Renal pelvis (tissue), 1 donor: ENCODE measurements at regions not wholly inside any gene's neighbourhood (a gene's known extent, or its start where the extent isn't known, plus 50 kb on each side); places are given as distances from the start of the nearest gene placed in this dataset.

ENCODE experiments used
- DNase-seq: peaks from one replicate; pipeline ENCODE4 v3.0.0-alpha.2; 2013

DNA sequence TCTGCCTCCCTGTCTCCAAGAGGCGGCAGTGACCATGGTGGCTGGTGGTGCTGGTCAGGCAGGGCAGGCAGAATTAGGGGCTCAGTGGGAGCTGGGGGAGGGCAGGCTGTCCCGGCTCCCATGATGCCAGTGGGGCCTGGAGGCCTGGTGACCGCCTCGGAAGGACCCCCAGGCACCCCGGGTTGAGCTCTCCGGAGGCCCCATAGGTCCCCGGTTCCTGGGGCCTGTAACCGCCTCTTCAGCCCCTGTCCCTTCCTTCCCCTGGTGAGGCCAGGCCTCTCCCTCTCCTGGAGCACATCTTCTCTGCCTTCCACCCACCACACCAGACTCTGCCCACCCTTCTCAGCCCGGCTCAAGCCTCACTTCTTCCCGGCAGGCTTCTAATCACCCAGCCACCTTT lies 117.7 kb upstream of the GSC start:
- no peak for DNase-seq

GRCh38 chr14:94886931-94887330 lies 117.0 kb upstream of the GSC start:
- DNase-seq = no peak

GRCh38 chr14:94885481-94886155 lies 115.7 kb upstream of the GSC start:
- DNase-seq = no peak

- no peak for DNase-seq
These were observed 114.8 kb upstream of the GSC start for GRCh38 chr14:94884616-94885230.

- DNase-seq = no peak
These were observed 112.5 kb upstream of the GSC start for GRCh38 chr14:94882401-94882800.

DNA sequence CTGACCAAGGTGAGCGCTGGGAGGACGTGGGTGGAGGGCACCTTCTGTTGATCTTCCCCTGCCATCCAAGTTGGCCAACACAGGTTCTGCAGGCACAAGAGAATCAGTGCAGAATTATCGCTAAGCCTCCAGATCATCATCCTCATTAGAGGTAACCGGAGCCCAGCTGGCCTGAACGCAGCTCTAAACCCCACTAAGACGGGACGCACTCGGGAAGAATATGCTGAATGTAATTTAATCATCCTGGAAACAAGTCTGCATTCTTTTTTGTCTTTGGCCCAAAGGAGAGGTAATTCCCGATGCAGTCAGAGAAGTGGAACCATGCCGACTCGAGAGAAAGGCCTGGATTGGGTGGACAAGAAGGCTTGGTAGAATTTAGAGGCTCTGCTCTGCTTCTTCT lies 111.0 kb upstream of the GSC start:
- DNase-seq = no peak

DNA sequence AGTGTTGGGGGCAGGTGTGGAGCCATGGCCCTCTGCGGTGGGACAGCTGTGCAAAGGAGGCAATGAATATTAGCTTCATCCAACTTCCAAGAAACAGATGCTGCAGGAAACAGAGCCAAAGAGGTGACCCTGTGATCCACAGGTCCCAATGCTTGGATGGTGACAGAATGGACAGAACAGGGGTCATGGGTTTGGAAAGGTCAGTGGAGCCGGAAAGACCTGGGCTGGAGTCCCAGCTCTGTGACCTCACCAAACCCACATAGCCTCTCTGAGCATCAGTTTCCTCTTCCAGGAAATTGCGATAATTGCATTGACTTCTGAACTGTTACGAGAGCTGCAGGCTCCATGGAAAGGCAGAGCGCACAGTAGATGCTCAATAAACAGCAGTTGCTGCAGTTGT lies 110.2 kb upstream of the GSC start:
- DNase-seq = no peak

DNA sequence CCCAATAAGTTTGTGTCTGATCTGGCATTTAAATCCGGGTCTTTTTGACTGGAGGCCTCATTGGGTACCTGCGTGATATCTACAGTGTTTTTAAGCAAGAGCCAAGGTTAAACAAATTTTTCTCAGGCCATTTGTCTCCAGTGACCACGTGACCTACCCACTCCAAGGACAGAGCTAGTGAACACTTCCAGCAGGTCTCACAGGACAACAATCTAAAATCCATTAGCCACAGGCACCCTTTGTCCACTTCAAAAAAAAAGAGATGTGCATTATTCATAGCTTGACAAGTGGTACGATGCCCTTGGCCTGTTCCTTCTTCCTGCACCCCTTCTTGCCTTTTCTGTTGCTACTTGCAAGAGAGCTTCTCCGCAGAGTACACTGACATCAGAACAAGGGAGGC lies 109.6 kb upstream of the GSC start:
- DNase-seq = no peak

GRCh38 chr14:94876306-94876705 lies 106.4 kb upstream of the GSC start:
- DNase-seq = no peak

DNA sequence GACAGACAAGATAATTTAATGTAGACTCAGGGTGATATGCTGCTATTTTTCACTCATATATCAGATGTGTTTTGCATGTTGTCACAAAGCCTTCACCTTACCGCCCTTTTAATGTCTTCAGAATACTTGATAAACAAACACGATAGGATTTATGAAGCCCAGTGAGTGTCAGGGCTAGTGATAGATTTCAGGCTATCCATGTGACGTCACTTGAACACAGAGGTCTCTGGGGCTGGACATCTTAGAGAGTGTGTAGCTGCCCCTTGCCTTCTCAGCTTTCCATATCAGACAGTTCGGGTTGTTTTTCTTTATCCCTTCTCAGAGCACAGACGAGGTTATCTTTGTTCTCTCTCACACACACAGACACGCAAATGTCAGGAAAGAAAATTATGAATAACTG lies 105.3 kb upstream of the GSC start:
- DNase-seq = no peak

- no peak for DNase-seq
These were observed 98.8 kb upstream of the GSC start for GRCh38 chr14:94868772-94869072.

DNA sequence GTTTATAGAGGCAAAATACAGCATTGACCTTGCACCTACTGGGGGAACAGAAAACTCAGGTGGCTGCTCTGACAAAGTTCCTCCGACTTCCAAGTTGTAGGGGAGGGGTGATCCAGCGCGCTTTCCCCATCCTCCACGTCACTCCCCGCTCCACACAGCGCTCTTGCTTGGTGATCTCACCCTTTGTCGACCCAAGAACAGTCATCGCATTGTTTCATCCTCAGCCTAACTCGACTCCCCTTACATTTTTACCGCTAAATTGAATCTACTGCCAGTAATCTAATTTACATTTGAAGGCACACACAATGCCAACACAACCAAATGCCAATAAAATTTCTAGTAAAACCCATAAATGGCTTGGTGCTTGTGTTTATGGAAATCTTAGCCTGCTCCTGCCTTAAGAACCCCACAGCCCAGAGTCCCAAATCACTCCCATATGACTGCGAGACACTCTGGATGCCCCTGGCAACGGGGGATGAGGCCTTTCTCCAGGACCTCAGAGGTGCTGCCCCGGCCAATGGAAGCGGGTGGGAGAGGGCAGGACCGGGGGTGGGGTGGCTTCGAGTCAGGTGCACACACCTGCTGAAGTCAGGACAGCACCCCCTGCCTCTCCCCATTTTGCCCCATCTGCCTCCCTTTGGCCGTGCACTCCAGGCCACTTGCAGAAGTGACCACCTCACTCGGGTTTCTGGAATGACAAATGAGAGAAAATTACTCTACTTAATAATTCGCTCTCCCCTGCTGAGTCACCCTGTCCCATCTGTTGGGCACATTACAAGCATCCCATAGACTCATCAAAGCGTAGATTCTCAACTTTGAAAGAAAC lies 98.2 kb upstream of the GSC start:
- no peak for DNase-seq

GRCh38 chr14:94867209-94867608 lies 97.3 kb upstream of the GSC start:
- DNase-seq = no peak

DNA sequence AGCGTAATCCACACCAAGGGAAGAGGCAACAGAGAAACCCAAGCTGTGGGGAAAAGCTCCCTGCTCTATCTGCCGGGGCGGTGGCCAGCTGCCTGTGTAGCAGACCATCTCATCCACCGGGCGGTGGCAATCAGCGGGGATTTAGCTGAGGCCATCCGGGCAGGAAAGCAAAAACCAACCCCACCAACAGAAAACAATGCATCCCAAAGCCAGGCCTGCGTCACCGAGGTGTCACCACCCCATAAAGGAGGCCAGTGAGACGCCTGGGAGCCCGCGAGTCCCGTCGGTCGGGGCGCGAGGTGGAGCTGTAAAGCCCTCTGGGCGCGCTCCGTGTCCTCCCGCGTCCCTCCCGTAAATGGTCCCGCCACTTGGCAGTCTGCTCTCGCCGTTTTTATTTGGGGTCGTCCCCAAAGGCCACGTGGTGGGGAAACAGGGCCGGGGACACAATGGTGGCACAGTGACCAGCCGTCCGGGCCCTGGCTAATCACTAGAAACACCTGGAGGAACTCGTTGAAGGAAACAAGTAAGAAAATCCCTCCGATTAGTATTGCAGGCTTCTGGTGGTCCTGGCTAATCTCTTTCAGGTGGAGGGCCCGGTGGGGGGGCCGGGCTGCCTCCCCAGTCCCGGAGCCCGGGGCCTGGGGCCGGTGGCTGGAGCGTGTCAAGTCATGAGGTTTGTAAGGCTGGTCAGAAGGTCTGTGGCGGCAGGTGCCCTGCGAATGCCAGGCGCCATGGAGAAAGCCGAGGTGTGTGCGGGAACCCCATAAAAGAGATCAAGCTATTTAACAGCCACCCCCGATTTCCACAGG lies 94.7 kb upstream of the GSC start:
- peak; percentile 45 for DNase-seq

- DNase-seq = no peak
These were observed 93.5 kb upstream of the GSC start for GRCh38 chr14:94863366-94863765.

GRCh38 chr14:94857950-94858349 lies 88.0 kb upstream of the GSC start:
- DNase-seq = no peak

- DNase-seq = no peak
These were observed 84.0 kb upstream of the GSC start for GRCh38 chr14:94853920-94854319.

DNA sequence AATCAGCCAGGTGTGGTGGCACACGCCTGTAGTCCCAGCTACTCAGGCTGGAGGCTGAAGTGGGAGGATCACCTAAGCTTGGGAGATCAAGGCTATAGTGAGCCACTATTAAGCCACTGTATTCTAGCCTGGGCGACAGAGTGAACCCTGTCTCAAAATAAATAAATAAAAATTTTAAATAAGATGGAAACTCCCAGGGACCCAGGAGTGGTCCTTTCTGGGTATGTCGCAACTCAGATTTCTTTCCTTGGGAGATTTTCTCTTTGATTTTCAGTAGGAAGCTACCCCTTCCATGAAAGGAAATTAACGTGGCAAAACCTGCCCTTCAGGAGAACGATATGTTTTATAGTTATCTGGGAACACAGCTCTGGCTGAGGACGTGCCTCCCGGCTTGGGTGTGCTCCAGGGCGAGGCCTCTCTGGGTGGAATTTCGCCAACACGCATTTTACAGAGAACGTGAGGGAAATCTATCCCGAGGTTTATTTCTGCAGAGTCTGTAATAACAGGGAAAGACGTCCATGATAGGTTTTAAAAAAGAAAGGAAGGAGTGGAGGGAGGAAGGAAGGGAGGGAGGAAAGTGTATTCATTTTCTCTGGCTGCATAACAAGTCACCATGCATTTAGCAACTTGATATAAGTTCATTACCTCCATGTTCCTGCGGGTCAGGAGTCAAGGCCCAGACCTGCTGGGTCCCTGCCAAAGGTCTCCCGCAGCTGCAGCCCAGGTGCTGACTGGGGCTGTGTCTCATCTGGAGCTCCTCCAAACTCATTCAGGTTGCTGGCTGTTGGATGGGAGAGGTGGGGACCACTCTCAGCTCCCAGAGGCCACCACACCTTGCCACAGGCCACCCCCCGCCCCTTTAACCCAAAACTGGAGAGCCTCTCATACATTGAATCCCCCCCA lies 80.6 kb upstream of the GSC start:
- no peak for DNase-seq

- DNase-seq = peak; percentile 20
These were observed 74.8 kb upstream of the GSC start for GRCh38 chr14:94844593-94845152.

GRCh38 chr14:94840467-94840866 lies 70.6 kb upstream of the GSC start:
- DNase-seq = no peak

GRCh38 chr14:94839348-94839747 lies 69.4 kb upstream of the GSC start:
- DNase-seq = no peak
